H9 (cell line): ENCODE measurements at regions not wholly inside any gene's neighbourhood (a gene's known extent, or its start where the extent isn't known, plus 50 kb on each side); places are given as distances from the start of the nearest gene placed in this dataset.

Source experiments
- DNase-seq: peaks from one replicate; pipeline ENCODE4 v3.0.0-alpha.2; 2017
- H2AFZ ChIP-seq: one replicate; pipeline ENCODE4 v1.6.1; 2013; ENCODE audit warnings: mild to moderate bottlenecking, low read length, control low read depth, moderate library complexity
- H2AK5ac ChIP-seq: 2 replicates; pipeline ENCODE4 v1.6.1; 2013; ENCODE audit warnings: low read length, control low read depth, mixed read lengths; ENCODE audit not compliant: insufficient read length
- H2BK120ac ChIP-seq: one replicate; pipeline ENCODE4 v1.6.1; 2013; ENCODE audit warnings: low read depth, mild to moderate bottlenecking, low read length, control low read depth, inconsistent platforms; ENCODE audit not compliant: poor library complexity, severe bottlenecking
- H2BK12ac ChIP-seq: 2 replicates; pipeline ENCODE4 v1.6.1; 2013; ENCODE audit warnings: low read length, control low read depth, mixed read lengths, low read depth; ENCODE audit not compliant: insufficient read length
- H2BK15ac ChIP-seq: 2 replicates; pipeline ENCODE4 v1.6.1; 2013; ENCODE audit warnings: low read depth, low read length, control low read depth
- H2BK20ac ChIP-seq: one replicate; pipeline ENCODE4 v1.6.1; 2013; ENCODE audit warnings: low read depth, mild to moderate bottlenecking, low read length, control low read depth, inconsistent platforms; ENCODE audit not compliant: poor library complexity, severe bottlenecking
- H2BK5ac ChIP-seq: 2 replicates; pipeline ENCODE4 v1.6.1; 2013; ENCODE audit warnings: low read length, control low read depth, mixed read lengths; ENCODE audit not compliant: insufficient read length
- H3K14ac ChIP-seq: 2 replicates; pipeline ENCODE4 v1.6.1; 2013; ENCODE audit warnings: low read length, control low read depth; ENCODE audit not compliant: insufficient read depth
- H3K18ac ChIP-seq: 2 replicates; pipeline ENCODE4 v1.6.1; 2013; ENCODE audit warnings: low read depth, mild to moderate bottlenecking, mixed read lengths, low read length, control low read depth; ENCODE audit not compliant: insufficient read length
- H3K23ac ChIP-seq: 2 replicates; pipeline ENCODE4 v1.6.1; 2013; ENCODE audit warnings: low read length, control low read depth, mixed read lengths, low read depth; ENCODE audit not compliant: insufficient read length
- H3K23me2 ChIP-seq: 2 replicates; pipeline ENCODE4 v1.6.1; 2013; ENCODE audit warnings: low read depth, mild to moderate bottlenecking, mixed read lengths, low read length, control low read depth; ENCODE audit not compliant: insufficient read length, poor library complexity, severe bottlenecking
- H3K27ac ChIP-seq: 2 replicates; pipeline ENCODE4 v1.5.1; 2013; ENCODE audit warnings: low read length, control low read depth, mixed read lengths, low read depth; ENCODE audit not compliant: insufficient read length
- H3K27me3 ChIP-seq: 2 replicates; pipeline ENCODE4 v1.6.1; 2013; ENCODE audit warnings: low read length, control low read depth, inconsistent platforms; ENCODE audit not compliant: insufficient read depth
- H3K4ac ChIP-seq: 2 replicates; pipeline ENCODE4 v1.6.1; 2013; ENCODE audit warnings: low read depth, mild to moderate bottlenecking, control low read depth, inconsistent platforms, low read length, moderate library complexity
- H3K4me1 ChIP-seq: 2 replicates; pipeline ENCODE4 v1.6.1; 2013; ENCODE audit warnings: low read length, control low read depth, inconsistent platforms; ENCODE audit not compliant: insufficient read depth
- H3K4me2 ChIP-seq: 2 replicates; pipeline ENCODE4 v1.6.1; 2013; ENCODE audit warnings: low read length, control low read depth, mixed read lengths; ENCODE audit not compliant: insufficient read length, insufficient read depth
- H3K56ac ChIP-seq: 2 replicates; pipeline ENCODE4 v1.6.1; 2013; ENCODE audit warnings: low read depth, mild to moderate bottlenecking, mixed read lengths, low read length, control low read depth; ENCODE audit not compliant: insufficient read length
- H3K79me1 ChIP-seq: 2 replicates; pipeline ENCODE4 v1.6.1; 2013; ENCODE audit warnings: low read depth, mild to moderate bottlenecking, moderate library complexity, low read length, control low read depth, inconsistent platforms; ENCODE audit not compliant: insufficient read depth, poor library complexity, severe bottlenecking
- H3K79me2 ChIP-seq: 2 replicates; pipeline ENCODE4 v1.6.1; 2013; ENCODE audit warnings: low read length, control low read depth, inconsistent platforms; ENCODE audit not compliant: insufficient read depth
- H3K9ac ChIP-seq: 2 replicates; pipeline ENCODE4 v1.6.1; 2013; ENCODE audit warnings: low read length, control low read depth, mixed read lengths; ENCODE audit not compliant: insufficient read length; ENCODE audit errors: extremely low read depth
- H3K9me3 ChIP-seq: one replicate; pipeline ENCODE4 v1.6.1; 2013; ENCODE audit warnings: low read depth, low read length, inconsistent platforms; ENCODE audit not compliant: control insufficient read depth
- H3T11ph ChIP-seq: one replicate; pipeline ENCODE4 v1.6.1; 2013; ENCODE audit warnings: mild to moderate bottlenecking, low read length, control low read depth, inconsistent platforms
- H4K20me1 ChIP-seq: one replicate; pipeline ENCODE4 v1.6.1; 2013; ENCODE audit not compliant: control insufficient read depth, insufficient read length, insufficient read depth
- H4K5ac ChIP-seq: 2 replicates; pipeline ENCODE4 v1.6.1; 2013; ENCODE audit warnings: low read depth, mild to moderate bottlenecking, mixed read lengths, low read length, control low read depth; ENCODE audit not compliant: insufficient read length
- H4K8ac ChIP-seq: replicated peaks from 2 replicates; pipeline ENCODE4 v1.6.1; 2013; ENCODE audit warnings: low read length, control low read depth, mixed read lengths, low read depth; ENCODE audit not compliant: insufficient read length
- H4K91ac ChIP-seq: 2 replicates; pipeline ENCODE4 v1.6.1; 2013; ENCODE audit warnings: low read depth, mild to moderate bottlenecking, moderate library complexity, mixed read lengths, low read length, control low read depth; ENCODE audit not compliant: insufficient read length
- H3K27ac Mint-ChIP-seq, 3 experiments: 2 replicates in 2 of 3; 3 replicates in 1 of 3; pipeline ENCODE4 v1.8.0; 2020 to 2021; ENCODE audit warnings: mixed read lengths in 3 of 3, mild to moderate bottlenecking in 1 of 3, moderate library complexity in 1 of 3
- H3K27me3 Mint-ChIP-seq: 2 replicates; pipeline ENCODE4 v1.8.0; 2021; ENCODE audit warnings: low read depth, mild to moderate bottlenecking, moderate library complexity, mixed read lengths
- H3K36me3 Mint-ChIP-seq, 3 experiments: 2 replicates in 2 of 3; 3 replicates in 1 of 3; pipeline ENCODE4 v1.8.0; 2020 to 2021; ENCODE audit warnings: low read depth in 3 of 3, mixed read lengths in 3 of 3; ENCODE audit not compliant: insufficient read depth in 1 of 3
- H3K4me1 Mint-ChIP-seq, 2 experiments: 2 replicates each; pipeline ENCODE4 v1.8.0; 2020; ENCODE audit warnings: mixed read lengths in 2 of 2
- H3K4me3 Mint-ChIP-seq, 2 experiments: 2 replicates in 1 of 2; 3 replicates in 1 of 2; pipeline ENCODE4 v1.8.0; 2020 to 2021; ENCODE audit warnings: mild to moderate bottlenecking in 2 of 2, mixed read lengths in 2 of 2, moderate library complexity in 1 of 2
- H3K9me3 Mint-ChIP-seq, 2 experiments: 2 replicates in 1 of 2; 3 replicates in 1 of 2; pipeline ENCODE4 v1.8.0; 2020; ENCODE audit warnings: mild to moderate bottlenecking in 2 of 2, mixed read lengths in 2 of 2, moderate library complexity in 1 of 2
- WGBS: extraction: QIAGEN DNeasy Blood & Tissue Kit; methylation state at CpG from one replicate; pipeline ENCODE4 v1.1.7; 2013; ENCODE audit warnings: missing lambda C conversion rate, low lambda C conversion rate, mixed read lengths; ENCODE audit not compliant: insufficient read length; ENCODE audit errors: extremely low coverage; 5-methylcytosine and 5-hydroxymethylcytosine counted together
- TF ChIP-seq, protein P1 (sequence below): fragments of 200-600 bp; sonication (generic); conservative IDR thresholded peaks from 3 replicates; pipeline ENCODE4 v1.8.0; 2021; ENCODE audit warnings: antibody characterized with exemption, mild to moderate bottlenecking

DNA sequence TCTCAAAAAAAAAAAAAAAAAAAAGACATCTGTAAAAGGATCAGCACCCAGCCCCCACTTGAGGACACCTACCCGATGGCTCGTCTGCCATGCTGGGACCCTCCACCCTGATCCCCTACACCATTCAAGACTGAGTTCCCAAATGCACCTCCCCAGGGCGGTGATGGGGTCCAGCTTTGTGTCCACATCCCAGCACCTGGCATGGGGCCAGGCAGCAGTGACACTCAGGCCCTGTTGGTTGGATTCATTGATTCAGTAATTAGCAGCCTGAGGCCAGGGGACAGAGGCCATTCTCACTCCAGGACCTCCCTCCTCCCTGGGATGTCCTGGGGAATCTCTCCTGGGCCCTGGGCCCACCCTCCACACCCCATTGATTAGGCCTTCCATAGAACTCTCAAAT lies 88.8 kb upstream of the RUFY1 start:
- Histone ChIP-seq H3K9ac (no peak overlapping the region), H3K27me3 (no peaks in the 10 kb centered on the region), H2BK120ac (no peak overlapping the region), H3K18ac (no peak overlapping the region), H2BK5ac (no peak overlapping the region), H3K27ac (no peak overlapping the region), H3K23me2 (no peaks in the 10 kb centered on the region), H3K56ac (no peak overlapping the region), H4K8ac (no peak overlapping the region), H3K14ac (no peak overlapping the region), H3T11ph (no peak overlapping the region), H2AFZ (no peak overlapping the region), H3K4ac (no peak overlapping the region), H3K23ac (no peak overlapping the region), H3K4me1 (no peaks in the 10 kb centered on the region), H2BK12ac (no peak overlapping the region), H2BK15ac (no peak overlapping the region), H3K79me2 (no peaks in the 10 kb centered on the region), H4K5ac (no peak overlapping the region), H4K20me1 (no peaks in the 10 kb centered on the region), H3K9me3 (no peaks in the 10 kb centered on the region), H2AK5ac (no peak overlapping the region), H2BK20ac (no peak overlapping the region), H3K4me2 (no peak overlapping the region), H3K79me1 (no peaks in the 10 kb centered on the region), H4K91ac (no peak overlapping the region)
- Mint-ChIP-seq H3K4me1 (no peaks in the 10 kb centered on the region), H3K27me3 (peaks cover 8% of the 10 kb centered on the region), H3K4me3 (no peak overlapping the region), H3K9me3 (peaks cover 2 to 20% of the 10 kb centered on the region in 2 experiments), H3K27ac (no peak overlapping the region), H3K36me3 (peaks cover 0 to 3% (median 0%) of the 10 kb centered on the region in 3 experiments; a peak in 1 of 7 replicates)
- no CpG with 5 or more reads among the region's 3 CpGs for WGBS
- no peak for DNase-seq
- TF ChIP-seq, protein P1, sequence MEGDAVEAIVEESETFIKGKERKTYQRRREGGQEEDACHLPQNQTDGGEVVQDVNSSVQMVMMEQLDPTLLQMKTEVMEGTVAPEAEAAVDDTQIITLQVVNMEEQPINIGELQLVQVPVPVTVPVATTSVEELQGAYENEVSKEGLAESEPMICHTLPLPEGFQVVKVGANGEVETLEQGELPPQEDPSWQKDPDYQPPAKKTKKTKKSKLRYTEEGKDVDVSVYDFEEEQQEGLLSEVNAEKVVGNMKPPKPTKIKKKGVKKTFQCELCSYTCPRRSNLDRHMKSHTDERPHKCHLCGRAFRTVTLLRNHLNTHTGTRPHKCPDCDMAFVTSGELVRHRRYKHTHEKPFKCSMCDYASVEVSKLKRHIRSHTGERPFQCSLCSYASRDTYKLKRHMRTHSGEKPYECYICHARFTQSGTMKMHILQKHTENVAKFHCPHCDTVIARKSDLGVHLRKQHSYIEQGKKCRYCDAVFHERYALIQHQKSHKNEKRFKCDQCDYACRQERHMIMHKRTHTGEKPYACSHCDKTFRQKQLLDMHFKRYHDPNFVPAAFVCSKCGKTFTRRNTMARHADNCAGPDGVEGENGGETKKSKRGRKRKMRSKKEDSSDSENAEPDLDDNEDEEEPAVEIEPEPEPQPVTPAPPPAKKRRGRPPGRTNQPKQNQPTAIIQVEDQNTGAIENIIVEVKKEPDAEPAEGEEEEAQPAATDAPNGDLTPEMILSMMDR, result no peak
